WTC11 (cell line): ENCODE measurements at regions not wholly inside any gene's neighbourhood (a gene's known extent, or its start where the extent isn't known, plus 50 kb on each side); places are given as distances from the start of the nearest gene placed in this dataset.
A peak's percentile ranks its signal among the peaks of the same experiment; 100 is the strongest.

Experiments
- ATAC-seq: fragments of 200-7000 bp; cut with Tn5 transposase; 2 replicates; pipeline ENCODE4 v1.10.0; 2021; ENCODE audit warnings: mild to moderate bottlenecking, moderate library complexity
- CTCF ChIA-PET: fragments of 300-600 bp; sonication (Branson Sonifier 250); formaldehyde crosslinking; loops from one replicate; lab custom pipeline; 2021; ENCODE audit warnings: antibody characterized with exemption; lab: Charles Lee
- POLR2A ChIA-PET: fragments of 350-600 bp; sonication (Branson Sonifier 250); formaldehyde crosslinking; loops from one replicate; lab custom pipeline; 2021; ENCODE audit warnings: antibody characterized with exemption; lab: Charles Lee
- DNase-seq: peaks from one replicate; pipeline ENCODE4 v3.0.0; 2021; ENCODE audit warnings: low spot score
- H3K27ac Mint-ChIP-seq: 2 replicates; pipeline ENCODE4 v1.8.0; 2021; ENCODE audit warnings: mixed read lengths
- H3K27me3 Mint-ChIP-seq: 2 replicates; pipeline ENCODE4 v1.8.0; 2021; ENCODE audit warnings: low read depth, mild to moderate bottlenecking, moderate library complexity, mixed read lengths
- H3K36me3 Mint-ChIP-seq: 2 replicates; pipeline ENCODE4 v1.8.0; 2021; ENCODE audit warnings: mixed read lengths
- H3K4me1 Mint-ChIP-seq: 2 replicates; pipeline ENCODE4 v1.8.0; 2022; ENCODE audit warnings: mixed read lengths
- H3K4me3 Mint-ChIP-seq: 2 replicates; pipeline ENCODE4 v1.8.0; 2021; ENCODE audit warnings: mild to moderate bottlenecking, moderate library complexity, mixed read lengths
- H3K9me3 Mint-ChIP-seq: 2 replicates; pipeline ENCODE4 v1.8.0; 2021; ENCODE audit warnings: mixed read lengths
- AFF4 ChIP-seq: sonication (generic); formaldehyde crosslinking; IDR thresholded peaks from 2 replicates; pipeline ENCODE4 v1.8.1; 2023; ENCODE audit warnings: mild to moderate bottlenecking, missing genetic modification reagents, borderline replicate concordance
- ATF1 ChIP-seq: sonication (generic); formaldehyde crosslinking; IDR thresholded peaks from 2 replicates; pipeline ENCODE4 v1.8.1; 2023; ENCODE audit warnings: mild to moderate bottlenecking, moderate library complexity, missing genetic modification reagents
- CBFB ChIP-seq: sonication (generic); formaldehyde crosslinking; IDR thresholded peaks from 2 replicates; pipeline ENCODE4 v1.8.1; 2022; ENCODE audit warnings: mild to moderate bottlenecking, low read depth, missing genetic modification reagents
- E2F5 ChIP-seq: sonication (generic); formaldehyde crosslinking; IDR thresholded peaks from 2 replicates; pipeline ENCODE4 v1.8.1; 2022; ENCODE audit warnings: mild to moderate bottlenecking, moderate library complexity, missing genetic modification reagents
- FOXJ3 ChIP-seq: sonication (generic); formaldehyde crosslinking; IDR thresholded peaks from 2 replicates; pipeline ENCODE4 v1.9.0; 2021; ENCODE audit warnings: missing genetic modification reagents, mild to moderate bottlenecking, borderline replicate concordance
- HMGA2 ChIP-seq: fragments of 250-450 bp; sonication (Bioruptor Pico); IDR thresholded peaks from 2 replicates; pipeline ENCODE4 v1.4.0; 2021; ENCODE audit warnings: mild to moderate bottlenecking, moderate library complexity
- JAZF1 ChIP-seq: fragments of 250-450 bp; sonication (Bioruptor Pico); IDR thresholded peaks from 2 replicates; pipeline ENCODE4 v1.9.0; 2021; ENCODE audit warnings: moderate library complexity, mild to moderate bottlenecking, inconsistent platforms
- JUN ChIP-seq: sonication (generic); formaldehyde crosslinking; IDR thresholded peaks from 2 replicates; pipeline ENCODE4 v1.8.0; 2023; ENCODE audit warnings: mild to moderate bottlenecking, missing genetic modification reagents
- NFATC4 ChIP-seq: fragments of 250-450 bp; sonication (Bioruptor Pico); IDR thresholded peaks from 2 replicates; pipeline ENCODE4 v1.9.0; 2021; ENCODE audit warnings: mild to moderate bottlenecking
- NFYB ChIP-seq: sonication (generic); formaldehyde crosslinking; conservative IDR thresholded peaks from 2 replicates; pipeline ENCODE4 v1.8.0; 2022; ENCODE audit warnings: low read depth, missing genetic modification reagents
- RORB ChIP-seq: fragments of 250-450 bp; sonication (Bioruptor Pico); IDR thresholded peaks from 2 replicates; pipeline ENCODE4 v1.9.0; 2021; ENCODE audit warnings: mild to moderate bottlenecking
- SP1 ChIP-seq: sonication (generic); formaldehyde crosslinking; conservative IDR thresholded peaks from 2 replicates; pipeline ENCODE4 v1.8.1; 2022; ENCODE audit warnings: missing genetic modification reagents
- USF2 ChIP-seq: sonication (generic); formaldehyde crosslinking; IDR thresholded peaks from 2 replicates; pipeline ENCODE4 v1.8.1; 2023; ENCODE audit warnings: mild to moderate bottlenecking, missing genetic modification reagents, moderate library complexity
- ZBTB21 ChIP-seq: sonication (generic); formaldehyde crosslinking; IDR thresholded peaks from 2 replicates; pipeline ENCODE4 v1.8.1; 2023; ENCODE audit warnings: mild to moderate bottlenecking, missing genetic modification reagents, borderline replicate concordance
- ZNF219 ChIP-seq: sonication (generic); formaldehyde crosslinking; IDR thresholded peaks from 2 replicates; pipeline ENCODE4 v1.8.0; 2023; ENCODE audit warnings: missing genetic modification reagents, mild to moderate bottlenecking, borderline replicate concordance
- ZNF281 ChIP-seq: sonication (generic); formaldehyde crosslinking; IDR thresholded peaks from 2 replicates; pipeline ENCODE4 v1.8.0; 2023; ENCODE audit warnings: mild to moderate bottlenecking, missing genetic modification reagents
- ZNF671 ChIP-seq: fragments of 250-450 bp; sonication (Bioruptor Pico); IDR thresholded peaks from 2 replicates; pipeline ENCODE4 v1.8.0; 2021; ENCODE audit warnings: mild to moderate bottlenecking

- no peak for DNase-seq
- TF ChIP-seq FOXJ3 (CRISPR knock-in tag) (no peak), JUN (CRISPR knock-in tag) (no peak), HMGA2 (CRISPR knock-in tag) (peak; percentile 97; the same call in 1 of the 2 replicates), ZNF671 (CRISPR knock-in tag) (no peak), ZNF281 (CRISPR knock-in tag) (no peak), SP1 (CRISPR knock-in tag) (no peak)
- TF ChIP-seq, all 79 proteins: peak for 1
- no peaks in the 10 kb centered on the region for H3K27me3 Mint-ChIP-seq
- CTCF ChIA-PET, result no interaction called here
- no peaks in the 10 kb centered on the region for H3K4me1 Mint-ChIP-seq
- no peak overlapping the region for H3K27ac Mint-ChIP-seq
- H3K9me3 Mint-ChIP-seq, result no peaks in the 10 kb centered on the region
- no peaks in the 10 kb centered on the region for H3K36me3 Mint-ChIP-seq
- POLR2A ChIA-PET, result no interaction called here
- no peak overlapping the region for H3K4me3 Mint-ChIP-seq
- ATAC-seq, result no peak
Observed at GRCh38 chr2:57859755-57860154, 186.9 kb upstream of the VRK2 start.

- DNase-seq, result no peak
- Mint-ChIP-seq H3K4me1 (no peaks in the 10 kb centered on the region), H3K27ac (no peak overlapping the region), H3K9me3 (no peaks in the 10 kb centered on the region), H3K36me3 (no peaks in the 10 kb centered on the region), H3K4me3 (no peak overlapping the region), H3K27me3 (no peaks in the 10 kb centered on the region)
- POLR2A ChIA-PET, result no interaction called here
- no peak for ATAC-seq
- TF ChIP-seq NFATC4 (CRISPR knock-in tag), result no peak
- CTCF ChIA-PET, result no interaction called here
Observed at GRCh38 chr2:57862153-57862552, 184.5 kb upstream of the VRK2 start.

GRCh38 chr2:57862727-57863126 is 183.9 kb upstream of the VRK2 start:
- Mint-ChIP-seq H3K9me3 (no peaks in the 10 kb centered on the region), H3K4me3 (no peak overlapping the region), H3K27ac (no peak overlapping the region), H3K4me1 (no peaks in the 10 kb centered on the region), H3K36me3 (no peaks in the 10 kb centered on the region), H3K27me3 (no peaks in the 10 kb centered on the region)
- ATAC-seq, result no peak
- no peak for DNase-seq
- CTCF ChIA-PET, result interaction anchor here (0.5 kb wide), 1 partner anchor 103 kb away, joined by 6 read pairs; no protein-coding TSS in a partner anchor
- TF ChIP-seq RORB (no peak), NFYB (CRISPR knock-in tag) (no peak)
- TF ChIP-seq, all 79 proteins: peak for 0
- POLR2A ChIA-PET, result no interaction called here

GRCh38 chr2:57864926-57865325 is 181.7 kb upstream of the VRK2 start:
- DNase-seq, result no peak
- no peak for ATAC-seq
- H3K9me3 Mint-ChIP-seq, result no peaks in the 10 kb centered on the region
- TF ChIP-seq E2F5 (CRISPR knock-in tag), result no peak
- no peak for TF ChIP-seq ZNF671 (CRISPR knock-in tag)
- TF ChIP-seq JAZF1 (CRISPR knock-in tag), result no peak
- TF ChIP-seq USF2 (CRISPR knock-in tag), result no peak
- no peak for TF ChIP-seq CBFB (CRISPR knock-in tag)
- TF ChIP-seq, all 79 proteins: peak for 0
- Mint-ChIP-seq H3K36me3 (no peaks in the 10 kb centered on the region), H3K4me3 (no peak overlapping the region), H3K27ac (no peak overlapping the region), H3K27me3 (no peaks in the 10 kb centered on the region), H3K4me1 (no peaks in the 10 kb centered on the region)
- CTCF ChIA-PET, result no interaction called here
- POLR2A ChIA-PET, result no interaction called here

- no peak for ATAC-seq
- H3K4me3 Mint-ChIP-seq, result no peak overlapping the region
- H3K4me1 Mint-ChIP-seq, result no peaks in the 10 kb centered on the region
- H3K27me3 Mint-ChIP-seq, result no peaks in the 10 kb centered on the region
- ChIA-PET CTCF (no interaction called here), POLR2A (no interaction called here)
- no peak for DNase-seq
- no peak overlapping the region for H3K27ac Mint-ChIP-seq
- no peaks in the 10 kb centered on the region for H3K36me3 Mint-ChIP-seq
- H3K9me3 Mint-ChIP-seq, result no peaks in the 10 kb centered on the region
- TF ChIP-seq AFF4 (CRISPR knock-in tag), result no peak
- TF ChIP-seq ZBTB21, result no peak
- TF ChIP-seq E2F5 (CRISPR knock-in tag), result no peak
- no peak for TF ChIP-seq ATF1
- no peak for TF ChIP-seq ZNF219 (CRISPR knock-in tag)
Observed at GRCh38 chr2:57867730-57868129, 178.9 kb upstream of the VRK2 start.
